Sigmoid colon (tissue), 3 donors: ENCODE measurements at regions not wholly inside any gene's neighbourhood (a gene's known extent, or its start where the extent isn't known, plus 50 kb on each side); places are given as distances from the start of the nearest gene placed in this dataset.

ENCODE experiments used
- CTCF ChIP-seq, 4 experiments: fragments of 450-650 bp in 3 of 4; fragments of 200-600 bp in 1 of 4; IDR thresholded peaks; one replicate each; pipeline ENCODE4 v1.5.1; 2016 to 2019; ENCODE audit warnings: antibody characterized with exemption in 4 of 4, mild to moderate bottlenecking in 3 of 4, moderate library complexity in 2 of 4
- POLR2A ChIP-seq, 2 donors: fragments of 450-650 bp; IDR thresholded peaks; one replicate each; pipeline ENCODE4 v1.6.1; 2016; ENCODE audit warnings: antibody characterized with exemption in 2 of 2, mild to moderate bottlenecking in 2 of 2, moderate library complexity in 2 of 2

- TF ChIP-seq CTCF (IDR thresholded peaks at IDR 0.05) = no peak
- TF ChIP-seq POLR2A (IDR thresholded peaks at IDR 0.05) = no peak
These were observed 81.1 kb downstream of the DYNAP start for GRCh38 chr18:54672109-54672508.
